CD4-positive, alpha-beta T cell treated with Interleukin-1 beta for 1 hour (primary cell): ENCODE measurements at regions not wholly inside any gene's neighbourhood (a gene's known extent, or its start where the extent isn't known, plus 50 kb on each side); places are given as distances from the start of the nearest gene placed in this dataset.

ENCODE experiments used
- DNase-seq, 2 donors: peaks; one replicate each; pipeline ENCODE4 v3.0.0-alpha.2; 2020 to 2022

GRCh38 chr7:52877240-52877639 lies 158.2 kb upstream of the POM121L12 start:
- no peak for DNase-seq

- no peak for DNase-seq
These were observed 159.0 kb upstream of the POM121L12 start for GRCh38 chr7:52876402-52876801.

GRCh38 chr7:52863652-52864051 lies 171.8 kb upstream of the POM121L12 start:
- no peak for DNase-seq

- DNase-seq: no peak
These were observed 173.1 kb upstream of the POM121L12 start for GRCh38 chr7:52862321-52862720.

- no peak for DNase-seq
These were observed 178.1 kb upstream of the POM121L12 start for GRCh38 chr7:52857367-52857766.

GRCh38 chr7:52854681-52855080 lies 180.8 kb upstream of the POM121L12 start:
- DNase-seq: no peak

GRCh38 chr7:52851547-52851946 lies 183.9 kb upstream of the POM121L12 start:
- DNase-seq: no peak

GRCh38 chr7:52843436-52843835 lies 192.0 kb upstream of the POM121L12 start:
- no peak for DNase-seq

GRCh38 chr7:52842202-52842900 lies 193.1 kb upstream of the POM121L12 start:
- DNase-seq: no peak

GRCh38 chr7:52838981-52839411 lies 196.4 kb upstream of the POM121L12 start:
- DNase-seq: no peak

- DNase-seq: no peak
These were observed 204.1 kb upstream of the POM121L12 start for GRCh38 chr7:52831321-52831720.

- DNase-seq: no peak
These were observed 204.6 kb upstream of the POM121L12 start for GRCh38 chr7:52830801-52831200.

GRCh38 chr7:52826515-52827265 lies 208.7 kb upstream of the POM121L12 start:
- no peak for DNase-seq

- no peak for DNase-seq
These were observed 209.8 kb upstream of the POM121L12 start for GRCh38 chr7:52825611-52826010.

- no peak for DNase-seq
These were observed 223.9 kb upstream of the POM121L12 start for GRCh38 chr7:52811537-52811936.

GRCh38 chr7:52799817-52800216 lies 235.6 kb upstream of the POM121L12 start:
- DNase-seq: no peak

GRCh38 chr7:52797801-52798200 lies 237.6 kb upstream of the POM121L12 start:
- DNase-seq: no peak

- no peak for DNase-seq
These were observed 240.8 kb upstream of the POM121L12 start for GRCh38 chr7:52794621-52795020.

GRCh38 chr7:52791176-52791700 lies 244.2 kb upstream of the POM121L12 start:
- no peak for DNase-seq

GRCh38 chr7:52786174-52786573 lies 249.3 kb upstream of the POM121L12 start:
- DNase-seq: no peak

- DNase-seq: no peak
These were observed 253.1 kb upstream of the POM121L12 start for GRCh38 chr7:52782348-52782747.

GRCh38 chr7:52781250-52781649 lies 254.2 kb upstream of the POM121L12 start:
- no peak for DNase-seq

- DNase-seq: no peak
These were observed 256.4 kb upstream of the POM121L12 start for GRCh38 chr7:52779004-52779403.
